Adrenal gland (tissue), 5 donors: ENCODE measurements at regions not wholly inside any gene's neighbourhood (a gene's known extent, or its start where the extent isn't known, plus 50 kb on each side); places are given as distances from the start of the nearest gene placed in this dataset.

ENCODE experiments used
- CTCF ChIP-seq, 6 experiments: fragments of 450-650 bp in 4 of 6; fragments of 200-600 bp in 2 of 6; sonication (generic) in 1 of 6; IDR thresholded peaks; 1 replicate in 5 of 6; 2 replicates in 1 of 6; pipeline versions ENCODE4 v1.5.1 to v1.8.0; 2016 to 2021; ENCODE audit warnings: antibody characterized with exemption in 6 of 6, mild to moderate bottlenecking in 2 of 6, moderate library complexity in 1 of 6
- POLR2A ChIP-seq, 2 donors: fragments of 450-650 bp; IDR thresholded peaks; one replicate each; pipeline ENCODE4 v1.6.1; 2017; ENCODE audit warnings: antibody characterized with exemption in 2 of 2, mild to moderate bottlenecking in 2 of 2, moderate library complexity in 1 of 2
- donor health status: DM: no; HTN: no; CAD: no.

GRCh38 chr14:54094765-54095164 is 138.1 kb upstream of the BMP4 start:
- TF ChIP-seq CTCF (IDR thresholded peaks at IDR 0.05): no peak
- TF ChIP-seq POLR2A (IDR thresholded peaks at IDR 0.05): no peak
